ENCODE measurements at regions not wholly inside any gene's neighbourhood (a gene's known extent, or its start where the extent isn't known, plus 50 kb on each side); places are given as distances from the start of the nearest gene placed in this dataset.

GRCh38 chr7:19489162-19489820, 219.5 kb downstream of the POLR1F start:
- TF ChIP-seq CTCF (IDR thresholded peaks at IDR 0.05) = no peak
- ATAC-seq = no peak
- Histone ChIP-seq H3K9me3 (peaks cover 0 to 10% (median 0%) of the 10 kb centered on the region in 11 donors), H3K36me3 (no peaks in the 10 kb centered on the region), H3K27me3 (no peaks in the 10 kb centered on the region), H3K4me3 (no peak overlapping the region), H3K27ac (no peak overlapping the region), H3K4me1 (no peaks in the 10 kb centered on the region)
- 85 to 92% methylated on average over 3 of the region's 3 CpGs for WGBS, 2 donors
- intact Hi-C loops (cut with DNase I) = no loop called here
- DNase-seq = no peak

- no peaks in the 10 kb centered on the region for H3K27me3 ChIP-seq
- H3K4me3 ChIP-seq = no peak overlapping the region
- no peak for TF ChIP-seq CTCF (IDR thresholded peaks at IDR 0.05)
- no peak for ATAC-seq
- H3K27ac ChIP-seq = no peak overlapping the region
- no peaks in the 10 kb centered on the region for H3K36me3 ChIP-seq
- intact Hi-C loops (cut with DNase I) = no loop called here
- no peak for DNase-seq
- H3K4me1 ChIP-seq = no peaks in the 10 kb centered on the region
- 87 to 97% methylated on average over 2 of the region's 2 CpGs for WGBS, 2 donors
- peaks cover 0 to 10% (median 0%) of the 10 kb centered on the region in 11 donors for H3K9me3 ChIP-seq
Measured at GRCh38 chr7:19488056-19488455, 220.8 kb downstream of the POLR1F start.

GRCh38 chr7:19482628-19483027, 226.2 kb downstream of the POLR1F start:
- DNase-seq (no peak), ATAC-seq (no peak)
- H3K4me1 ChIP-seq = no peaks in the 10 kb centered on the region
- no peak overlapping the region for H3K4me3 ChIP-seq
- no peaks in the 10 kb centered on the region for H3K27me3 ChIP-seq
- 73 to 76% methylated on average over 2 of the region's 2 CpGs for WGBS, 2 donors
- H3K27ac ChIP-seq = no peak overlapping the region
- no peaks in the 10 kb centered on the region for H3K36me3 ChIP-seq
- no peak for TF ChIP-seq CTCF (IDR thresholded peaks at IDR 0.05)
- intact Hi-C loops (cut with DNase I) = no loop called here
- H3K9me3 ChIP-seq = peaks cover 0 to 7% (median 0%) of the 10 kb centered on the region in 11 donors

GRCh38 chr7:19480383-19480782, 228.5 kb downstream of the POLR1F start:
- intact Hi-C loops (cut with DNase I) = no loop called here
- Histone ChIP-seq H3K4me1 (no peaks in the 10 kb centered on the region), H3K27ac (no peak overlapping the region), H3K36me3 (no peaks in the 10 kb centered on the region), H3K27me3 (no peaks in the 10 kb centered on the region), H3K4me3 (no peak overlapping the region), H3K9me3 (peaks cover 0 to 4% (median 0%) of the 10 kb centered on the region in 11 donors)
- WGBS, 2 donors = 84 to 92% methylated on average over 3 of the region's 3 CpGs
- DNase-seq (no peak), ATAC-seq (no peak)
- TF ChIP-seq CTCF (IDR thresholded peaks at IDR 0.05) = no peak
